Ovary (tissue), 7 donors: ENCODE measurements at regions not wholly inside any gene's neighbourhood (a gene's known extent, or its start where the extent isn't known, plus 50 kb on each side); places are given as distances from the start of the nearest gene placed in this dataset.

Experiments used
- DNase-seq, 5 donors: peaks; one replicate each; pipeline ENCODE4 v3.0.0-alpha.2; 2019 to 2020
- H3K27ac ChIP-seq, 2 donors: fragments of 200-600 bp; one replicate each; pipeline versions ENCODE4 v1.5.1 to v1.8.0; 2019 to 2022
- H3K27me3 ChIP-seq: fragments of 200-600 bp; one replicate; pipeline ENCODE4 v1.8.0; 2022
- H3K36me3 ChIP-seq: fragments of 200-600 bp; sonication (generic); one replicate; pipeline ENCODE4 v1.5.1; 2019
- H3K4me1 ChIP-seq: one replicate; pipeline ENCODE4 v1.8.1; 2013; ENCODE audit warnings: mild to moderate bottlenecking, moderate library complexity; ENCODE audit not compliant: insufficient read depth
- H3K4me3 ChIP-seq: fragments of 200-600 bp; sonication (generic); one replicate; pipeline ENCODE4 v1.5.1; 2017
- H3K9me3 ChIP-seq, 2 donors: fragments of 200-600 bp in 1 of 2; sonication (generic) in 1 of 2; one replicate each; pipeline versions ENCODE4 v1.5.1 to v1.8.1; 2013 to 2019; ENCODE audit warnings: mild to moderate bottlenecking in 1 of 2, moderate library complexity in 1 of 2
- CTCF ChIP-seq, 3 donors: fragments of 450-650 bp in 2 of 3; fragments of 200-600 bp in 1 of 3; IDR thresholded peaks; one replicate each; pipeline versions ENCODE4 v1.5.1 to v1.8.0; 2016 to 2022; ENCODE audit warnings: antibody characterized with exemption in 3 of 3, mild to moderate bottlenecking in 1 of 3
- EP300 ChIP-seq: sonication (generic); formaldehyde crosslinking; IDR thresholded peaks from one replicate; pipeline ENCODE4 v1.6.1; 2017; ENCODE audit warnings: antibody characterized with exemption
- POLR2A ChIP-seq: fragments of 450-650 bp; IDR thresholded peaks from one replicate; pipeline ENCODE4 v1.6.1; 2017; ENCODE audit warnings: antibody characterized with exemption, mild to moderate bottlenecking, moderate library complexity
- WGBS, 3 donors: extraction: QIAGEN DNeasy Blood & Tissue Kit in 1 of 3; methylation state at CpG; one replicate each; pipeline versions ENCODE4 v1.1.5 to v1.1.7; 2013 to 2017; 5-methylcytosine and 5-hydroxymethylcytosine counted together
- intact Hi-C, 4 donors: fragments of 100-400 bp; cut with DNase I; formaldehyde crosslinking; loops; one replicate each; pipeline versions ENCODE4 v1.11.0 to v1.15.1; 2022 to 2023
- donor health status: DM: no; HTN: no; CAD: no; lungs with moderate emphysema.
- donor health status: DM: no; HTN: no; CAD: no.
- donor health status: Bipolar disorder and iron deficiency.
- donor health status: DM: no; HTN: no; CAD: no.
- donor health status: DM: yes; HTN: yes; CAD: no.

GRCh38 chr3:86653661-86654205 lies 337.2 kb downstream of the VGLL3 start:
- DNase-seq: no peak
- TF ChIP-seq CTCF (IDR thresholded peaks at IDR 0.05): no peak
- TF ChIP-seq EP300: no peak
- no peak for TF ChIP-seq POLR2A
- H3K4me1 ChIP-seq: no peaks in the 10 kb centered on the region
- no peaks in the 10 kb centered on the region for H3K9me3 ChIP-seq
- H3K27me3 ChIP-seq: no peaks in the 10 kb centered on the region
- intact Hi-C loops: no loop called here
- H3K36me3 ChIP-seq: no peaks in the 10 kb centered on the region
- H3K27ac ChIP-seq: no peak overlapping the region
- WGBS, 3 donors: 60 to 65% (median 61%) methylated on average over 6 of the region's 6 CpGs
- H3K4me3 ChIP-seq: no peak overlapping the region

GRCh38 chr3:86648087-86648486 lies 342.9 kb downstream of the VGLL3 start:
- no peak for DNase-seq
- TF ChIP-seq EP300: no peak
- no peak for TF ChIP-seq CTCF (IDR thresholded peaks at IDR 0.05)
- no peak for TF ChIP-seq POLR2A
- Histone ChIP-seq H3K36me3 (no peaks in the 10 kb centered on the region), H3K4me1 (no peaks in the 10 kb centered on the region), H3K4me3 (no peak overlapping the region), H3K27me3 (no peaks in the 10 kb centered on the region), H3K27ac (no peak overlapping the region), H3K9me3 (no peaks in the 10 kb centered on the region)
- intact Hi-C loops: no loop called here
- 90 to 93% (median 91%) methylated on average over 1 of the region's 1 CpG for WGBS, 3 donors

- Histone ChIP-seq H3K27ac (no peak overlapping the region), H3K4me3 (no peak overlapping the region), H3K4me1 (no peaks in the 10 kb centered on the region), H3K9me3 (no peaks in the 10 kb centered on the region), H3K27me3 (no peaks in the 10 kb centered on the region), H3K36me3 (no peaks in the 10 kb centered on the region)
- no peak for TF ChIP-seq EP300
- TF ChIP-seq CTCF (IDR thresholded peaks at IDR 0.05): no peak
- TF ChIP-seq POLR2A: no peak
- DNase-seq: no peak
- intact Hi-C loops: no loop called here
- 85 to 91% (median 90%) methylated on average over 2 of the region's 2 CpGs for WGBS, 3 donors
These were observed 345.2 kb downstream of the VGLL3 start for GRCh38 chr3:86645756-86646155.

- H3K9me3 ChIP-seq: no peaks in the 10 kb centered on the region
- intact Hi-C loops: no loop called here
- no peak for DNase-seq
- no peak overlapping the region for H3K27ac ChIP-seq
- H3K4me3 ChIP-seq: no peak overlapping the region
- 73 to 79% (median 79%) methylated on average over 3 of the region's 3 CpGs for WGBS, 3 donors
- TF ChIP-seq CTCF (IDR thresholded peaks at IDR 0.05): no peak
- TF ChIP-seq EP300: no peak
- no peak for TF ChIP-seq POLR2A
- H3K4me1 ChIP-seq: no peaks in the 10 kb centered on the region
- no peaks in the 10 kb centered on the region for H3K27me3 ChIP-seq
- no peaks in the 10 kb centered on the region for H3K36me3 ChIP-seq
These were observed 356.6 kb downstream of the VGLL3 start for GRCh38 chr3:86634361-86634760.
